H1 (cell line): ENCODE measurements at regions not wholly inside any gene's neighbourhood (a gene's known extent, or its start where the extent isn't known, plus 50 kb on each side); places are given as distances from the start of the nearest gene placed in this dataset.

Experiments used
- CTCF ChIA-PET: fragments of 300-600 bp; sonication (Branson Sonifier 250); formaldehyde crosslinking; loops from one replicate; lab custom pipeline; 2021; ENCODE audit not compliant: partially characterized antibody; lab: Charles Lee
- POLR2A ChIA-PET: fragments of 300-600 bp; sonication (Branson Sonifier 250); formaldehyde crosslinking; loops from one replicate; lab custom pipeline; 2021; ENCODE audit warnings: inconsistent platforms; ENCODE audit not compliant: partially characterized antibody; lab: Charles Lee
- DNase-seq, 2 experiments: peaks; one replicate each; pipeline versions ENCODE4 v3.0.0 to v3.0.0-alpha.2; 2010 to 2022; ENCODE audit warnings: low spot score in 2 of 2, low read depth in 1 of 2, mixed read lengths in 1 of 2
- FAIRE-seq: peaks from 2 replicates; lab custom pipeline; 2011; peaks lifted over from hg19 to GRCh38; lab: Jason Lieb, UNC
- H2AFZ ChIP-seq: 2 replicates; pipeline ENCODE4 v1.8.1; 2012; ENCODE audit warnings: low read length, inconsistent platforms
- H2AK5ac ChIP-seq: 2 replicates; pipeline ENCODE4 v1.6.1; 2013; ENCODE audit warnings: low read depth, low read length
- H2BK120ac ChIP-seq: replicated peaks from 2 replicates; pipeline ENCODE3; 2013; ENCODE audit warnings: low read depth, low read length, inconsistent platforms
- H2BK12ac ChIP-seq: 2 replicates; pipeline ENCODE4 v1.6.1; 2013; ENCODE audit warnings: low read depth, low read length
- H2BK15ac ChIP-seq: 2 replicates; pipeline ENCODE4 v1.6.1; 2013; ENCODE audit warnings: low read length
- H2BK20ac ChIP-seq: 2 replicates; pipeline ENCODE4 v1.6.1; 2013; ENCODE audit warnings: low read length
- H2BK5ac ChIP-seq: 2 replicates; pipeline ENCODE4 v1.6.1; 2013; ENCODE audit warnings: low read depth, low read length
- H3K14ac ChIP-seq: 2 replicates; pipeline ENCODE4 v1.6.1; 2013; ENCODE audit warnings: inconsistent platforms; ENCODE audit not compliant: insufficient read length
- H3K18ac ChIP-seq: 2 replicates; pipeline ENCODE4 v1.6.1; 2013; ENCODE audit warnings: low read length; ENCODE audit errors: extremely low read depth
- H3K23ac ChIP-seq: 2 replicates; pipeline ENCODE4 v1.6.1; 2013; ENCODE audit warnings: inconsistent platforms; ENCODE audit not compliant: insufficient read length
- H3K23me2 ChIP-seq: 2 replicates; pipeline ENCODE4 v1.6.1; 2013; ENCODE audit warnings: low read depth, low read length
- H3K27ac ChIP-seq: 2 replicates; pipeline ENCODE4 v1.6.1; 2011; ENCODE audit warnings: low read depth, low read length, inconsistent platforms
- H3K27me3 ChIP-seq, 4 experiments: replicated peaks in 1 of 4; 1 replicate in 1 of 4; 2 replicates in 3 of 4; pipeline versions ENCODE4 v1.6.1 to v1.8.1; 2011 to 2013; ENCODE audit warnings: low read length in 3 of 4, mild to moderate bottlenecking in 3 of 4, inconsistent platforms in 2 of 4, mixed read lengths in 2 of 4, moderate library complexity in 1 of 4; ENCODE audit not compliant: control insufficient read depth in 3 of 4, insufficient read depth in 3 of 4; ENCODE audit errors: extremely low read depth in 1 of 4
- H3K36me3 ChIP-seq, 4 experiments: 2 replicates each; pipeline versions ENCODE4 v1.6.1 to v1.8.1; 2011 to 2013; ENCODE audit warnings: mild to moderate bottlenecking in 4 of 4, low read length in 3 of 4, moderate library complexity in 2 of 4, control low read depth in 1 of 4, inconsistent platforms in 1 of 4; ENCODE audit not compliant: insufficient read depth in 4 of 4, control insufficient read depth in 2 of 4
- H3K4ac ChIP-seq: replicated peaks from 2 replicates; pipeline ENCODE3; 2013; ENCODE audit warnings: low read length, low read depth, mixed read lengths, inconsistent platforms; ENCODE audit not compliant: insufficient read length
- H3K4me1 ChIP-seq, 4 experiments: replicated peaks in 1 of 4; 1 replicate in 1 of 4; 2 replicates in 3 of 4; pipeline versions ENCODE4 v1.6.1 to v1.8.1; 2011 to 2013; ENCODE audit warnings: low read length in 3 of 4, inconsistent platforms in 2 of 4, mixed read lengths in 1 of 4; ENCODE audit not compliant: insufficient read depth in 4 of 4, control insufficient read depth in 3 of 4
- H3K4me2 ChIP-seq, 2 experiments: 2 replicates each; pipeline versions ENCODE4 v1.6.1 to v1.8.1; 2011 to 2013; ENCODE audit warnings: low read depth in 2 of 2, low read length in 2 of 2, control low read depth in 1 of 2, inconsistent platforms in 1 of 2, mild to moderate bottlenecking in 1 of 2; ENCODE audit not compliant: insufficient read depth in 1 of 2
- H3K4me3 ChIP-seq, 4 experiments: fragments of 200-600, 300-600 bp in 1 of 4; sonication (generic), shearing (Covaris generic), sonication (Bioruptor Twin) in 1 of 4; 2 replicates each; pipeline versions ENCODE4 v1.5.1 to v1.8.1; 2011 to 2016; ENCODE audit warnings: low read length in 4 of 4, low read depth in 3 of 4, control low read depth in 2 of 4, inconsistent platforms in 2 of 4, mild to moderate bottlenecking in 2 of 4, mixed read lengths in 1 of 4, moderate library complexity in 1 of 4; ENCODE audit not compliant: insufficient read depth in 2 of 4; ENCODE audit errors: extremely low read depth in 1 of 4
- H3K56ac ChIP-seq: replicated peaks from 2 replicates; pipeline ENCODE3; 2013; ENCODE audit warnings: low read depth, mild to moderate bottlenecking, mixed read lengths, low read length, inconsistent platforms; ENCODE audit not compliant: insufficient read length
- H3K79me1 ChIP-seq: 2 replicates; pipeline ENCODE4 v1.6.1; 2013; ENCODE audit warnings: low read depth, low read length, control low read depth
- H3K79me2 ChIP-seq, 2 experiments: 2 replicates each; pipeline versions ENCODE4 v1.6.1 to v1.8.1; 2012 to 2013; ENCODE audit warnings: low read length in 2 of 2, mild to moderate bottlenecking in 2 of 2, inconsistent platforms in 1 of 2; ENCODE audit not compliant: insufficient read depth in 2 of 2, control insufficient read depth in 1 of 2
- H3K9ac ChIP-seq, 4 experiments: replicated peaks in 1 of 4; 1 replicate in 1 of 4; 2 replicates in 3 of 4; pipeline versions ENCODE4 v1.6.1 to v1.8.1; 2011 to 2013; ENCODE audit warnings: low read depth in 3 of 4, low read length in 3 of 4, control low read depth in 2 of 4, mild to moderate bottlenecking in 2 of 4, moderate library complexity in 2 of 4, inconsistent platforms in 1 of 4; ENCODE audit errors: extremely low read depth in 1 of 4
- H3K9me3 ChIP-seq, 2 experiments: 2 replicates each; pipeline versions ENCODE4 v1.6.1 to v1.8.1; 2012 to 2013; ENCODE audit warnings: mild to moderate bottlenecking in 2 of 2, moderate library complexity in 2 of 2, control low read depth in 1 of 2, inconsistent platforms in 1 of 2, low read depth in 1 of 2, low read length in 1 of 2, mixed read lengths in 1 of 2; ENCODE audit not compliant: insufficient read depth in 2 of 2
- H4K20me1 ChIP-seq, 2 experiments: replicated peaks in 1 of 2; 2 replicates each; pipeline versions ENCODE3 to v1.8.1; 2011 to 2013; ENCODE audit warnings: inconsistent platforms in 2 of 2, low read length in 2 of 2, mild to moderate bottlenecking in 1 of 2; ENCODE audit not compliant: insufficient read depth in 2 of 2, control insufficient read depth in 1 of 2
- H4K5ac ChIP-seq: 2 replicates; pipeline ENCODE4 v1.6.1; 2013; ENCODE audit warnings: low read length, low read depth, mixed read lengths, inconsistent platforms; ENCODE audit not compliant: insufficient read length
- H4K8ac ChIP-seq: 2 replicates; pipeline ENCODE4 v1.8.0; 2013; ENCODE audit warnings: mild to moderate bottlenecking, moderate library complexity, low read length, inconsistent platforms; ENCODE audit not compliant: insufficient read depth; ENCODE audit errors: extremely low read depth
- H4K91ac ChIP-seq: replicated peaks from 2 replicates; pipeline ENCODE3; 2013; ENCODE audit warnings: low read length, mixed read lengths, inconsistent platforms; ENCODE audit not compliant: insufficient read length
- ATF3 ChIP-seq: IDR thresholded peaks from 2 replicates; pipeline ENCODE4 v1.6.1; 2011; ENCODE audit warnings: low read depth, mild to moderate bottlenecking, low read length; ENCODE audit not compliant: insufficient read depth
- CBX5 ChIP-seq: fragments of 300-800, 300-1000 bp; sonication (generic); IDR thresholded peaks from 2 replicates; pipeline ENCODE4 v1.7.1; 2016; ENCODE audit warnings: antibody characterized with exemption, low read length, low read depth
- CEBPB ChIP-seq: IDR thresholded peaks from 2 replicates; pipeline ENCODE4 v1.6.1; 2012; ENCODE audit warnings: low read depth, low read length
- GTF2F1 ChIP-seq: IDR thresholded peaks from 2 replicates; pipeline ENCODE4 v1.6.1; 2012; ENCODE audit warnings: low read depth, low read length, improper control_type of control experiment, borderline replicate concordance
- HDAC2 ChIP-seq, 2 experiments: fragments of 300-600 bp in 1 of 2; sonication (generic) in 1 of 2; IDR thresholded peaks; 2 replicates each; pipeline ENCODE4 v1.6.1; 2011 to 2012; ENCODE audit warnings: low read depth in 2 of 2, low read length in 2 of 2, mild to moderate bottlenecking in 2 of 2, moderate library complexity in 2 of 2, borderline replicate concordance in 1 of 2, inconsistent platforms in 1 of 2
- KDM1A ChIP-seq: fragments of 200-600, 300-600 bp; sonication (generic); IDR thresholded peaks from 2 replicates; pipeline ENCODE4 v1.7.1; 2016; ENCODE audit warnings: mild to moderate bottlenecking, low read length, borderline replicate concordance
- KDM5A ChIP-seq: fragments of 200-600 bp; IDR thresholded peaks from 2 replicates; pipeline ENCODE4 v1.7.1; 2012; ENCODE audit warnings: mild to moderate bottlenecking, low read length, inconsistent platforms, mixed read lengths
- SP4 ChIP-seq: IDR thresholded peaks from 2 replicates; pipeline ENCODE4 v1.6.1; 2012; ENCODE audit warnings: low read length, inconsistent platforms
- SUZ12 ChIP-seq: fragments of 200-600 bp; sonication (generic); IDR thresholded peaks from 2 replicates; pipeline ENCODE4 v1.6.1; 2012; ENCODE audit warnings: mild to moderate bottlenecking, inconsistent platforms, low read length, moderate library complexity, mixed read lengths
- TAF1 ChIP-seq: IDR thresholded peaks from 2 replicates; pipeline ENCODE4 v1.6.1; 2011; ENCODE audit warnings: mild to moderate bottlenecking, low read depth, low read length
- TF ChIP-seq, protein P1 (sequence below): IDR thresholded peaks from 2 replicates; pipeline ENCODE4 v1.6.1; 2012; ENCODE audit warnings: low read length, inconsistent platforms

DNA sequence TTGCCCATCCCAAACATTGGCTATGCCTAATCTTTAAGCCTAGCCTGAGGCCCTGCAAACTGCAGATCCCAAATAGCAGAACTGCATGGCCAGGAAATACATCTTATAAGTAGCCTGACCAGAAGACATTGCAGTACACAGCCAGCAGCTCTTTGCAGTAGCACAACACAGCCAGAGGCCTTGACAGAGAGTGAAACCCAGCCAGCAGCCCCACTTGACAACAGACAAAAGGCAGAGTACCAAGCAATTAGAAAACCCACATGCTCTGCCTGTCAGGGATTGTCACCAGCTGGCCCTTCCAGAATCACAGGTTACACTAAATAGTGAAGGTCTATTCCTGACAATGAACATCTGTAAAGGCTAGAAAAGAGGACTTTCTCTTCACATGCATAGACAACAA is 242.8 kb upstream of the TMEM72 start:
- Histone ChIP-seq H2BK120ac (no peak overlapping the region), H2AK5ac (no peak overlapping the region), H3K9ac (no peak overlapping the region), H2BK12ac (no peak overlapping the region), H2BK20ac (no peak overlapping the region), H2AFZ (no peak overlapping the region), H4K5ac (no peak overlapping the region), H3K18ac (no peak overlapping the region), H4K20me1 (no peaks in the 10 kb centered on the region), H3K27me3 (no peaks in the 10 kb centered on the region), H4K91ac (no peak overlapping the region), H3K4me1 (no peaks in the 10 kb centered on the region), H4K8ac (no peak overlapping the region), H3K23me2 (no peaks in the 10 kb centered on the region), H3K4ac (no peak overlapping the region), H3K23ac (no peak overlapping the region), H2BK15ac (no peak overlapping the region), H3K4me2 (no peak overlapping the region), H3K79me1 (no peaks in the 10 kb centered on the region), H3K79me2 (no peaks in the 10 kb centered on the region), H3K9me3 (no peaks in the 10 kb centered on the region), H3K4me3 (no peak overlapping the region), H3K56ac (no peak overlapping the region), H3K36me3 (no peaks in the 10 kb centered on the region), H3K27ac (no peak overlapping the region), H3K14ac (no peak overlapping the region), H2BK5ac (no peak overlapping the region)
- ChIA-PET POLR2A (no interaction called here), CTCF (no interaction called here)
- DNase-seq: no peak
- TF ChIP-seq TAF1 (no peak), SUZ12 (no peak), CBX5 (no peak), KDM5A (no peak), SP4 (no peak), ATF3 (no peak), GTF2F1 (no peak), HDAC2 (IDR thresholded peaks at IDR 0.05; ENCODE audit: borderline replicate concordance in 1 of 2, low read depth in 2 of 2, low read length in 2 of 2) (no peak), CEBPB (no peak), KDM1A (no peak)
- TF ChIP-seq, protein P1, sequence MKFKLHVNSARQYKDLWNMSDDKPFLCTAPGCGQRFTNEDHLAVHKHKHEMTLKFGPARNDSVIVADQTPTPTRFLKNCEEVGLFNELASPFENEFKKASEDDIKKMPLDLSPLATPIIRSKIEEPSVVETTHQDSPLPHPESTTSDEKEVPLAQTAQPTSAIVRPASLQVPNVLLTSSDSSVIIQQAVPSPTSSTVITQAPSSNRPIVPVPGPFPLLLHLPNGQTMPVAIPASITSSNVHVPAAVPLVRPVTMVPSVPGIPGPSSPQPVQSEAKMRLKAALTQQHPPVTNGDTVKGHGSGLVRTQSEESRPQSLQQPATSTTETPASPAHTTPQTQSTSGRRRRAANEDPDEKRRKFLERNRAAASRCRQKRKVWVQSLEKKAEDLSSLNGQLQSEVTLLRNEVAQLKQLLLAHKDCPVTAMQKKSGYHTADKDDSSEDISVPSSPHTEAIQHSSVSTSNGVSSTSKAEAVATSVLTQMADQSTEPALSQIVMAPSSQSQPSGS: no peak
- FAIRE-seq: no peak
